ENCODE measurements at regions not wholly inside any gene's neighbourhood (a gene's known extent, or its start where the extent isn't known, plus 50 kb on each side); places are given as distances from the start of the nearest gene placed in this dataset.

GRCh38 chr4:147198411-147199051 is 252.9 kb upstream of the TTC29 start:
- TF ChIP-seq CTCF (IDR thresholded peaks at IDR 0.05; ENCODE audit: low read depth, low read length) (no peak), POLR2A (IDR thresholded peaks at IDR 0.05; ENCODE audit: extremely low read depth, insufficient read length) (no peak)
